ENCODE measurements at regions not wholly inside any gene's neighbourhood (a gene's known extent, or its start where the extent isn't known, plus 50 kb on each side); places are given as distances from the start of the nearest gene placed in this dataset.

GRCh38 chr5:92050970-92051369 lies 667.9 kb upstream of the ARRDC3 start:
- Histone ChIP-seq H4K20me1 (ENCODE audit: control insufficient read depth, insufficient read depth) (no peaks in the 10 kb centered on the region), H3K4me1 (ENCODE audit: control insufficient read depth, insufficient read depth, low read length) (no peaks in the 10 kb centered on the region), H3K79me2 (ENCODE audit: control insufficient read depth, insufficient read depth, low read length) (no peaks in the 10 kb centered on the region), H3K4me2 (ENCODE audit: control insufficient read depth, insufficient read depth) (no peak overlapping the region), H3K36me3 (ENCODE audit: control insufficient read depth in 2 of 2, insufficient read depth in 2 of 2, low read length in 1 of 2) (no peaks in the 10 kb centered on the region), H3K27me3 (replicated peaks in 1 of 2; ENCODE audit: control insufficient read depth in 2 of 2, insufficient read depth in 2 of 2, low read length in 1 of 2) (no peaks in the 10 kb centered on the region), H2AFZ (ENCODE audit: control insufficient read depth, low read depth, low read length) (no peak overlapping the region), H3K27ac (ENCODE audit: control insufficient read depth, insufficient read depth) (no peak overlapping the region), H3K9me3 (replicated peaks; ENCODE audit: control insufficient read depth, insufficient read depth, low read length) (no peaks in the 10 kb centered on the region), H3K9ac (ENCODE audit: control insufficient read depth, insufficient read depth, low read length) (no peak overlapping the region), H3K4me3 (no peak overlapping the region)
- SMC1A ChIA-PET (ENCODE audit: uncharacterized antibody, unreplicated experiment): no interaction called here
- TF ChIP-seq ATF7 (IDR thresholded peaks at IDR 0.05; ENCODE audit: low read depth): no peak
- TF ChIP-seq BCLAF1 (IDR thresholded peaks at IDR 0.05): no peak
- no peak for TF ChIP-seq TBL1XR1 (IDR thresholded peaks at IDR 0.05; ENCODE audit: low read depth, low read length)
- TF ChIP-seq SMC3 (IDR thresholded peaks at IDR 0.05; ENCODE audit: borderline replicate concordance, low read length): no peak
- TF ChIP-seq CBX3 (IDR thresholded peaks at IDR 0.05; ENCODE audit: borderline replicate concordance, low read depth): no peak
- TF ChIP-seq PAX8 (IDR thresholded peaks at IDR 0.05): no peak
- TF ChIP-seq MTA2 (IDR thresholded peaks at IDR 0.05; ENCODE audit: low read depth): no peak
- TF ChIP-seq, protein P1, sequence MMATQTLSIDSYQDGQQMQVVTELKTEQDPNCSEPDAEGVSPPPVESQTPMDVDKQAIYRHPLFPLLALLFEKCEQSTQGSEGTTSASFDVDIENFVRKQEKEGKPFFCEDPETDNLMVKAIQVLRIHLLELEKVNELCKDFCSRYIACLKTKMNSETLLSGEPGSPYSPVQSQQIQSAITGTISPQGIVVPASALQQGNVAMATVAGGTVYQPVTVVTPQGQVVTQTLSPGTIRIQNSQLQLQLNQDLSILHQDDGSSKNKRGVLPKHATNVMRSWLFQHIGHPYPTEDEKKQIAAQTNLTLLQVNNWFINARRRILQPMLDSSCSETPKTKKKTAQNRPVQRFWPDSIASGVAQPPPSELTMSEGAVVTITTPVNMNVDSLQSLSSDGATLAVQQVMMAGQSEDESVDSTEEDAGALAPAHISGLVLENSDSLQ (IDR thresholded peaks at IDR 0.05): no peak
- no peak for TF ChIP-seq BMI1 (IDR thresholded peaks at IDR 0.05; ENCODE audit: borderline replicate concordance)
- TF ChIP-seq MEF2B (IDR thresholded peaks at IDR 0.05; ENCODE audit: partially characterized antibody, poor library complexity, severe bottlenecking): no peak
- no peak for TF ChIP-seq POLR2AphosphoS2 (IDR thresholded peaks at IDR 0.05; ENCODE audit: low read depth, low read length)
- TF ChIP-seq SRF (IDR thresholded peaks at IDR 0.05; ENCODE audit: low read depth in 2 of 2, low read length in 2 of 2): no peak
- TF ChIP-seq ZBED1 (IDR thresholded peaks at IDR 0.05; ENCODE audit: borderline replicate concordance): no peak
- TF ChIP-seq NR2F1 (conservative IDR thresholded peaks at IDR 0.05): no peak
- no peak for TF ChIP-seq NRF1 (conservative IDR thresholded peaks at IDR 0.05; ENCODE audit: low read depth, low read length)
- TF ChIP-seq CREB1 (IDR thresholded peaks at IDR 0.05; ENCODE audit: low read depth): no peak
- FAIRE-seq (no peak), ATAC-seq (no peak), DNase-seq (ENCODE audit: low read depth, low spot score) (no peak)
- intact Hi-C loops (cut with micrococcal nuclease; ENCODE audit: unreplicated experiment) (no loop called here), in situ Hi-C loops (cut with MboI) (no loop called here)
- BruUV-seq (replicated peaks): no TSS peak
- POLR2A ChIA-PET: no interaction called here
- CTCF ChIA-PET: no interaction called here
- RAD21 ChIA-PET (ENCODE audit: unreplicated experiment): no interaction called here
- 7% methylated on average over 2 of the region's 2 CpGs for WGBS (ENCODE audit: insufficient coverage, insufficient replicate concordance, low lambda C conversion rate, missing lambda C conversion rate)

All from GM12878 (cell line).